K562 (cell line): ENCODE measurements at regions not wholly inside any gene's neighbourhood (a gene's known extent, or its start where the extent isn't known, plus 50 kb on each side); places are given as distances from the start of the nearest gene placed in this dataset.

ENCODE experiments used
- ATAC-seq: fragments of 200-7000 bp; cut with Tn5 transposase; 3 replicates; pipeline ENCODE4 v1.9.1; 2020; ENCODE audit warnings: moderate library complexity
- BruUV-seq: library from RNA; stranded (reverse); fragments of 400-500 nt; replicated peaks from 2 replicates; lab custom pipeline; 2021; lab: Mats Ljungman, UMichigan
- CTCF ChIA-PET: fragments of 300-600 bp; formaldehyde crosslinking; extraction: SDS; loops from one replicate; lab custom pipeline; 2021; ENCODE audit warnings: low intra/inter-chr PET ratio; lab: Yijun Ruan, JAX
- POLR2A ChIA-PET: fragments of 300-600, 350-650 bp; sonication (Branson Sonifier 250); formaldehyde crosslinking; extraction: SDS; loops from one replicate; lab custom pipeline; 2021; ENCODE audit warnings: antibody characterized with exemption, inconsistent platforms; lab: Yijun Ruan, JAX
- DNase-seq, 4 experiments: peaks; one replicate each; pipeline versions ENCODE4 v3.0.0 to v3.0.0-alpha.2; 2011 to 2018; ENCODE audit warnings: low spot score in 3 of 4, mixed read lengths in 3 of 4; ENCODE audit errors: extremely low read depth in 1 of 4
- FAIRE-seq: peaks from 2 replicates; lab custom pipeline; 2011; peaks lifted over from hg19 to GRCh38; lab: Jason Lieb, UNC
- H2AFZ ChIP-seq: 2 replicates; pipeline ENCODE4 v1.6.0; 2011; ENCODE audit warnings: low read depth, low read length, control low read depth, inconsistent platforms
- H3K27ac ChIP-seq: fragments of 200-600 bp; 3 replicates; pipeline ENCODE4 v1.8.0; 2011; ENCODE audit warnings: low read depth, mild to moderate bottlenecking, control low read depth, inconsistent platforms, low read length, moderate library complexity, mixed read lengths; ENCODE audit errors: extremely low read depth
- H3K27me3 ChIP-seq, 2 experiments: fragments of 300-600 bp in 1 of 2; 2 replicates in 1 of 2; 3 replicates in 1 of 2; pipeline versions ENCODE4 v1.6.0 to v1.8.0; 2011; ENCODE audit warnings: inconsistent platforms in 2 of 2, low read length in 2 of 2, mild to moderate bottlenecking in 1 of 2, mixed read lengths in 1 of 2, moderate library complexity in 1 of 2; ENCODE audit not compliant: control insufficient read depth in 2 of 2, insufficient read depth in 2 of 2
- H3K36me3 ChIP-seq: fragments of 300-600 bp; 3 replicates; pipeline ENCODE4 v1.8.0; 2011; ENCODE audit warnings: mild to moderate bottlenecking, low read length, inconsistent platforms; ENCODE audit not compliant: control insufficient read depth, insufficient read depth
- H3K4me1 ChIP-seq, 2 experiments: fragments of 200-600 bp in 1 of 2; replicated peaks in 1 of 2; 2 replicates in 1 of 2; 3 replicates in 1 of 2; pipeline versions ENCODE4 v1.5.1 to v1.8.0; 2011; ENCODE audit warnings: inconsistent platforms in 2 of 2, low read length in 2 of 2, mild to moderate bottlenecking in 1 of 2, mixed read lengths in 1 of 2, moderate library complexity in 1 of 2; ENCODE audit not compliant: control insufficient read depth in 2 of 2, insufficient read depth in 2 of 2
- H3K4me2 ChIP-seq: 2 replicates; pipeline ENCODE4 v1.6.1; 2011; ENCODE audit warnings: low read length, control low read depth, inconsistent platforms, mixed read lengths; ENCODE audit not compliant: insufficient read depth
- H3K4me3 ChIP-seq: fragments of 200-600 bp; sonication (generic), shearing (Covaris generic); 2 replicates; pipeline ENCODE4 v1.5.1; 2016; ENCODE audit warnings: control low read depth, inconsistent platforms
- H3K79me2 ChIP-seq: fragments of 200-600 bp; 3 replicates; pipeline ENCODE4 v1.8.0; 2011; ENCODE audit warnings: low read length, inconsistent platforms; ENCODE audit not compliant: control insufficient read depth, insufficient read depth
- H3K9ac ChIP-seq, 2 experiments: 2 replicates each; pipeline versions ENCODE4 v1.6.0 to v1.6.1; 2011; ENCODE audit warnings: low read depth in 2 of 2, low read length in 2 of 2, control low read depth in 1 of 2, inconsistent platforms in 1 of 2, mild to moderate bottlenecking in 1 of 2, mixed read lengths in 1 of 2; ENCODE audit not compliant: insufficient read depth in 1 of 2
- H3K9me1 ChIP-seq: one replicate; pipeline ENCODE4 v1.6.0; 2011; ENCODE audit warnings: inconsistent platforms, mild to moderate bottlenecking, low read length, moderate library complexity; ENCODE audit not compliant: control insufficient read depth, insufficient read depth
- H3K9me3 ChIP-seq: replicated peaks from 2 replicates; pipeline ENCODE4 v1.5.1; 2011; ENCODE audit warnings: low read depth, low read length, inconsistent platforms; ENCODE audit not compliant: control insufficient read depth, insufficient read depth
- H4K20me1 ChIP-seq: replicated peaks from 2 replicates; pipeline ENCODE4 v1.6.1; 2011; ENCODE audit warnings: low read length, inconsistent platforms, mixed read lengths; ENCODE audit not compliant: control insufficient read depth, insufficient read depth
- CC2D1A ChIP-seq: fragments of 450-650 bp; IDR thresholded peaks from 2 replicates; pipeline ENCODE4 v1.6.1; 2017; ENCODE audit warnings: mild to moderate bottlenecking
- CLOCK ChIP-seq: fragments of 250-450 bp; sonication (Bioruptor Pico); IDR thresholded peaks from 2 replicates; pipeline ENCODE4 v1.4.0; 2020; ENCODE audit warnings: mild to moderate bottlenecking, moderate library complexity, borderline replicate concordance
- MCM7 ChIP-seq, 2 experiments: fragments of 450-650 bp; IDR thresholded peaks; 2 replicates each; pipeline ENCODE4 v1.6.1; 2016 to 2018
- NCOA2 ChIP-seq, 2 experiments: fragments of 450-650 bp; IDR thresholded peaks; 2 replicates each; pipeline ENCODE4 v1.6.1; 2018; ENCODE audit warnings: mild to moderate bottlenecking in 2 of 2, moderate library complexity in 1 of 2; ENCODE audit not compliant: partially characterized antibody in 2 of 2
- NCOA4 ChIP-seq: fragments of 450-650 bp; IDR thresholded peaks from 2 replicates; pipeline ENCODE4 v1.6.1; 2018; ENCODE audit warnings: mild to moderate bottlenecking; ENCODE audit not compliant: partially characterized antibody
- NR2C1 ChIP-seq, 2 experiments: fragments of 450-650 bp; IDR thresholded peaks; 2 replicates each; pipeline ENCODE4 v1.6.1; 2017; ENCODE audit warnings: mild to moderate bottlenecking in 2 of 2, antibody characterized with exemption in 1 of 2, inconsistent platforms in 1 of 2, missing compliant biosample characterization in 1 of 2, missing genetic modification characterization in 1 of 2
- TAF9B ChIP-seq: fragments of 450-650 bp; IDR thresholded peaks from 2 replicates; pipeline ENCODE4 v1.6.1; 2018; ENCODE audit warnings: mild to moderate bottlenecking; ENCODE audit not compliant: partially characterized antibody
- TEAD1 ChIP-seq, 2 experiments: fragments of 450-650 bp in 1 of 2; sonication (generic) in 1 of 2; formaldehyde crosslinking; IDR thresholded peaks; 2 replicates each; pipeline versions ENCODE4 v1.4.0 to v1.8.0; 2020 to 2022; ENCODE audit warnings: mild to moderate bottlenecking in 2 of 2, missing genetic modification reagents in 1 of 2
- ZBTB49 ChIP-seq: sonication (generic); formaldehyde crosslinking; IDR thresholded peaks from 2 replicates; pipeline ENCODE4 v1.8.0; 2022; ENCODE audit warnings: missing genetic modification reagents, mild to moderate bottlenecking, borderline replicate concordance
- ZNF57 ChIP-seq: fragments of 450-650 bp; formaldehyde crosslinking; IDR thresholded peaks from 2 replicates; pipeline ENCODE4 v1.4.0; 2020; ENCODE audit warnings: mild to moderate bottlenecking, moderate library complexity
- WGBS: fragments of 100-300 bp; shearing (Covaris generic); methylation state at CpG from one replicate; pipeline ENCODE4 v1.1.6; 2016; ENCODE audit warnings: low coverage, mixed read lengths; ENCODE audit not compliant: insufficient coverage; ENCODE audit errors: missing lambda C conversion rate; 5-methylcytosine and 5-hydroxymethylcytosine counted together
- in situ Hi-C: fragments of 300-500 bp; cut with MboI; formaldehyde crosslinking; loops from 4 replicates; pipeline ENCODE4 v1.15.0; 2018; ENCODE audit warnings: inconsistent platforms, mixed read lengths
- intact Hi-C: fragments of 100-400 bp; cut with micrococcal nuclease; formaldehyde crosslinking; loops from 2 replicates; pipeline ENCODE4 v1.14.2; 2022
- TF ChIP-seq, protein P1 (sequence below): fragments of 250-450 bp; sonication (Bioruptor Pico); IDR thresholded peaks from 2 replicates; pipeline ENCODE4 v1.4.0; 2020; ENCODE audit warnings: mild to moderate bottlenecking, moderate library complexity

DNA sequence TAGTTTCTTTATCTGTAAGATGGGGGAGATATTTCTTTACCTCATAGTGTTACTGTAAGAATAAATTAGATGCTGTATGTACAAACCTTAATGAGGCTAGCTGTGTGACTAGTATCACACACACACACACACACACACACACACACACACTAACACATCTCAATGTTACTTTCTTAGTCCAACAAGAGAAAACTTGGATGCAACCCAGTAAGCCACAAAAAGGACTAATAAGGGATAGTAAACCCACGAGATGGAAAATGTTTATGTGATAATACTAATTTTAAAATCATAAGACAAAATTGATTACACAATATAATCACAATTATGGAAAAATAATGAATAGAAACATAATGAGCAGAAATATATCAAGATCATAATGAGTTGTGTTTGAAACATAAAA lies 437.7 kb upstream of the ZNF507 start:
- no peaks in the 10 kb centered on the region for H4K20me1 ChIP-seq
- no TSS peak for BruUV-seq

More for the DNA sequence above, 437.7 kb upstream of the ZNF507 start:
- Histone ChIP-seq H3K79me2 (no peaks in the 10 kb centered on the region), H3K9ac (no peak overlapping the region), H3K27me3 (no peaks in the 10 kb centered on the region; a peak in 1 of 5 replicates), H3K9me3 (no peaks in the 10 kb centered on the region), H3K4me2 (no peak overlapping the region), H3K27ac (no peak overlapping the region), H3K4me1 (no peaks in the 10 kb centered on the region), H3K36me3 (no peaks in the 10 kb centered on the region), H2AFZ (no peak overlapping the region), H3K4me3 (no peak overlapping the region), H3K9me1 (no peaks in the 10 kb centered on the region)
- intact Hi-C loops: no loop called here
- POLR2A ChIA-PET: no interaction called here
- TF ChIP-seq MCM7 (IDR thresholded peaks at IDR 0.05): no peak
- TF ChIP-seq, protein P1, sequence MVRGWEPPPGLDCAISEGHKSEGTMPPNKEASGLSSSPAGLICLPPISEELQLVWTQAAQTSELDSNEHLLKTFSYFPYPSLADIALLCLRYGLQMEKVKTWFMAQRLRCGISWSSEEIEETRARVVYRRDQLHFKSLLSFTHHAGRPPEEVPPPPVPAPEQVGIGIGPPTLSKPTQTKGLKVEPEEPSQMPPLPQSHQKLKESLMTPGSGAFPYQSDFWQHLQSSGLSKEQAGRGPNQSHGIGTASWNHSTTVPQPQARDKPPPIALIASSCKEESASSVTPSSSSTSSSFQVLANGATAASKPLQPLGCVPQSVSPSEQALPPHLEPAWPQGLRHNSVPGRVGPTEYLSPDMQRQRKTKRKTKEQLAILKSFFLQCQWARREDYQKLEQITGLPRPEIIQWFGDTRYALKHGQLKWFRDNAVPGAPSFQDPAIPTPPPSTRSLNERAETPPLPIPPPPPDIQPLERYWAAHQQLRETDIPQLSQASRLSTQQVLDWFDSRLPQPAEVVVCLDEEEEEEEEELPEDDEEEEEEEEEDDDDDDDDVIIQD (CRISPR knock-in tag): no peak
- no peak for TF ChIP-seq NCOA4
- TF ChIP-seq ZNF57 (CRISPR knock-in tag): no peak
- TF ChIP-seq NCOA2 (IDR thresholded peaks at IDR 0.05; ENCODE audit: partially characterized antibody in 2 of 2): no peak
- TF ChIP-seq NR2C1 (IDR thresholded peaks at IDR 0.05): no peak
- TF ChIP-seq NR2C1 (tag; IDR thresholded peaks at IDR 0.05): no peak
- no peak for TF ChIP-seq TAF9B
- no peak for TF ChIP-seq ZBTB49 (CRISPR knock-in tag)
- TF ChIP-seq CC2D1A: no peak
- no peak for TF ChIP-seq CLOCK (CRISPR knock-in tag)
- no peak for TF ChIP-seq TEAD1 (CRISPR knock-in tag; IDR thresholded peaks at IDR 0.05)
- in situ Hi-C loops: no loop called here
- FAIRE-seq (no peak), ATAC-seq (no peak), DNase-seq (no peak)
- 0% methylated on average over 1 of the region's 1 CpG for WGBS
- CTCF ChIA-PET: no interaction called here
